ENCODE measurements at regions not wholly inside any gene's neighbourhood (a gene's known extent, or its start where the extent isn't known, plus 50 kb on each side); places are given as distances from the start of the nearest gene placed in this dataset.

DNA sequence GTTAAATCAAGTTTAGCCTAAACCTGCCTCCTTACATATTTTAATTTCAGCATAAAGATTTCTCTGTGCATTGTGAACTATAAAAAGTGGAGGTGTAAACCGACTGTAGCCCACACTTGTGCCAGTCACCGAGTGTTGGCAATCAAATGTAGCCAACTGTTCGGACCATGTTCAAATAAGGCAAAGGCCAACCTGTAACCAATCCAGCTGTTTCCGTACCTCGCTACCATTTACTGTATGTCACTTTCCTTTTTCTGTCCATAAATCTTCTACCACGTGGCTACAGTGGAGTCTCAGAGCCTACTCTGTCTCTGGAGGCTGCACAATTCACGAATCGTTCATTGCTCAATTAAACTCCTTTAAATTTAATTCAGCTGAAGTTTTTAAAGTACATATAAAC lies 156.0 kb downstream of the SLC25A46 start:
- no peak for TF ChIP-seq EZH2phosphoT487 (IDR thresholded peaks at IDR 0.05; ENCODE audit: borderline replicate concordance, low read length)
- H3K4me3 ChIP-seq (ENCODE audit: low read length): no peak overlapping the region
- no peaks in the 10 kb centered on the region for H3K4me1 ChIP-seq (ENCODE audit: control insufficient read depth, low read length)
- no peak overlapping the region for H3K4me2 ChIP-seq (ENCODE audit: low read length)
- no peaks in the 10 kb centered on the region for H3F3A ChIP-seq (ENCODE audit: control insufficient read depth, insufficient read depth)
- H3K27ac ChIP-seq (ENCODE audit: low read depth, low read length): no peak overlapping the region
- H4K20me1 ChIP-seq (ENCODE audit: control insufficient read depth, insufficient read depth, low read depth, low read length): no peaks in the 10 kb centered on the region
- no peaks in the 10 kb centered on the region for H3K9me2 ChIP-seq (replicated peaks; ENCODE audit: control insufficient read depth, low read length)
- no peaks in the 10 kb centered on the region for H3K36me3 ChIP-seq (ENCODE audit: control insufficient read depth, low read length)
- H3K9me3 ChIP-seq (ENCODE audit: control insufficient read depth, insufficient read depth, low read length): no peaks in the 10 kb centered on the region
- H3K27me3 ChIP-seq (ENCODE audit: control insufficient read depth, low read length): no peaks in the 10 kb centered on the region
- H3K79me2 ChIP-seq (ENCODE audit: control insufficient read depth, low read length): no peaks in the 10 kb centered on the region

DNA sequence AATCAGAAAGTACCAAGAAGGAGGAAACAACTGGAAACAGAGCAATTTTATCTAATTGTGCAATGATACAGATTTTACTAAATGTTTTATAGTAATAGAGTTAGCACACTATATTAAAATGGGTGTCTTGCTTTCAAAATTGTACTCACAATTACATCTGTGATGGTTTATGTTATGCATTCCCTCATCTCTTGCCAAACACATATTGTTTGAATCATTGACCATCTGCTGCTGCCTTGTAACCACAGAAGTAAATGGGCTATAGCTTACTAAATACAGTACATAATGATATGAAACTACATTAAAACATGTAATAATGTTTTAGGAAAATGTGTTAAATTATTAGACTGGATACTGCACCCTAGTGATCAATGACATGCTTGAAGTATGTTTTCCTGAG lies 158.1 kb downstream of the SLC25A46 start:
- no peaks in the 10 kb centered on the region for H3K27me3 ChIP-seq (ENCODE audit: control insufficient read depth, low read length)
- no peak overlapping the region for H3K27ac ChIP-seq (ENCODE audit: low read depth, low read length)
- no peaks in the 10 kb centered on the region for H3F3A ChIP-seq (ENCODE audit: control insufficient read depth, insufficient read depth)
- H3K79me2 ChIP-seq (ENCODE audit: control insufficient read depth, low read length): no peaks in the 10 kb centered on the region
- no peak for TF ChIP-seq EZH2phosphoT487 (IDR thresholded peaks at IDR 0.05; ENCODE audit: borderline replicate concordance, low read length)
- TF ChIP-seq, protein P1, sequence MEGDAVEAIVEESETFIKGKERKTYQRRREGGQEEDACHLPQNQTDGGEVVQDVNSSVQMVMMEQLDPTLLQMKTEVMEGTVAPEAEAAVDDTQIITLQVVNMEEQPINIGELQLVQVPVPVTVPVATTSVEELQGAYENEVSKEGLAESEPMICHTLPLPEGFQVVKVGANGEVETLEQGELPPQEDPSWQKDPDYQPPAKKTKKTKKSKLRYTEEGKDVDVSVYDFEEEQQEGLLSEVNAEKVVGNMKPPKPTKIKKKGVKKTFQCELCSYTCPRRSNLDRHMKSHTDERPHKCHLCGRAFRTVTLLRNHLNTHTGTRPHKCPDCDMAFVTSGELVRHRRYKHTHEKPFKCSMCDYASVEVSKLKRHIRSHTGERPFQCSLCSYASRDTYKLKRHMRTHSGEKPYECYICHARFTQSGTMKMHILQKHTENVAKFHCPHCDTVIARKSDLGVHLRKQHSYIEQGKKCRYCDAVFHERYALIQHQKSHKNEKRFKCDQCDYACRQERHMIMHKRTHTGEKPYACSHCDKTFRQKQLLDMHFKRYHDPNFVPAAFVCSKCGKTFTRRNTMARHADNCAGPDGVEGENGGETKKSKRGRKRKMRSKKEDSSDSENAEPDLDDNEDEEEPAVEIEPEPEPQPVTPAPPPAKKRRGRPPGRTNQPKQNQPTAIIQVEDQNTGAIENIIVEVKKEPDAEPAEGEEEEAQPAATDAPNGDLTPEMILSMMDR (IDR thresholded peaks at IDR 0.05; ENCODE audit: low read depth, low read length, poor library complexity, severe bottlenecking): no peak
- H3K36me3 ChIP-seq (ENCODE audit: control insufficient read depth, low read length): no peaks in the 10 kb centered on the region
- H3K4me2 ChIP-seq (ENCODE audit: low read length): no peak overlapping the region
- no peaks in the 10 kb centered on the region for H4K20me1 ChIP-seq (ENCODE audit: control insufficient read depth, insufficient read depth, low read depth, low read length)
- no peaks in the 10 kb centered on the region for H3K4me1 ChIP-seq (ENCODE audit: control insufficient read depth, low read length)
- no peaks in the 10 kb centered on the region for H3K9me3 ChIP-seq (ENCODE audit: control insufficient read depth, insufficient read depth, low read length)
- H3K9me2 ChIP-seq (replicated peaks; ENCODE audit: control insufficient read depth, low read length): no peaks in the 10 kb centered on the region
- H3K4me3 ChIP-seq (ENCODE audit: low read length): no peak overlapping the region

DNA sequence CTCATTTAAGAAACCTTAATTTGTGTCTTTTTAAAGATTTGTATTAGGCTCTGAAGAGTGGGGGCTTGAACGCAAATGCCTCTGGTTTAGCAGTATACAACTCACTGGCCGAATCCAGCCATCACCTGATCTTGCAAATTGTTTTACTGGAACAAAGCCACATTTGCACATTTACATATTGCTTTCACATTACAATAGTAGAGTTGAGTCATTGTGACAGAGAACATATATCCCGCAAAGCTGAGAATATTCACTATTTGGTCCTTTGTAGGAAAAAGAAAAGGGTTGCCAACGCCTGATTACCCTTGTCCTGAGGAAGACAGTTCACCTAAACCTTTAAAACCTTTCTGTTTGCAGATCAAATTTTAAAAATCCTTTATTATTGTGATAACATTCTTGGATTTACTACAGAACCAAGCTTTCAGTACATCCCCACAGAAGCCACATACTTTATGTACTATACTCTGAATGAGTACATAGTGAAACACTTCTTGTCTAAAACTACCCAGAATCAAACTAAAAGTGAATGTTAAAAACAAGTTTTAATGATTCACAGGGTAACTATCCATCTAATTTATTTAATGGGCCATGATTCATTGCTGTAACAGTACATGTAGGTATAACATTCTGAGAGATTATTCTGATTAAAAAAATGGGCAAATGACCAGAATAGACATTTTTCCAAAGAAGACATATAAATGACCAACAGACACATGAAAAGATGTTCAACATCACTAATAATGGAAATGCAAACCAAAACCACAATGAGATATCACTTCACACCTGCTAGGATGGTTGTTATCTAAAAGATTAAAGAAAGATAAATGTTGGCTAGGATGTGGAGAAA lies 161.0 kb downstream of the SLC25A46 start:
- Histone ChIP-seq H3K9me2 (replicated peaks; ENCODE audit: control insufficient read depth, low read length) (no peaks in the 10 kb centered on the region), H3K27me3 (ENCODE audit: control insufficient read depth, low read length) (no peaks in the 10 kb centered on the region), H3K4me3 (ENCODE audit: low read length) (no peak overlapping the region), H3K9me3 (ENCODE audit: control insufficient read depth, insufficient read depth, low read length) (no peaks in the 10 kb centered on the region), H3K4me2 (ENCODE audit: low read length) (no peak overlapping the region), H3K27ac (ENCODE audit: low read depth, low read length) (no peak overlapping the region), H4K20me1 (ENCODE audit: control insufficient read depth, insufficient read depth, low read depth, low read length) (no peaks in the 10 kb centered on the region), H3K79me2 (ENCODE audit: control insufficient read depth, low read length) (no peaks in the 10 kb centered on the region), H3K4me1 (ENCODE audit: control insufficient read depth, low read length) (no peaks in the 10 kb centered on the region), H3K36me3 (ENCODE audit: control insufficient read depth, low read length) (no peaks in the 10 kb centered on the region), H3F3A (ENCODE audit: control insufficient read depth, insufficient read depth) (no peaks in the 10 kb centered on the region)
- no peak for TF ChIP-seq EZH2phosphoT487 (IDR thresholded peaks at IDR 0.05; ENCODE audit: borderline replicate concordance, low read length)
- TF ChIP-seq, protein P1 (IDR thresholded peaks at IDR 0.05; ENCODE audit: low read depth, low read length, poor library complexity, severe bottlenecking): no peak

DNA sequence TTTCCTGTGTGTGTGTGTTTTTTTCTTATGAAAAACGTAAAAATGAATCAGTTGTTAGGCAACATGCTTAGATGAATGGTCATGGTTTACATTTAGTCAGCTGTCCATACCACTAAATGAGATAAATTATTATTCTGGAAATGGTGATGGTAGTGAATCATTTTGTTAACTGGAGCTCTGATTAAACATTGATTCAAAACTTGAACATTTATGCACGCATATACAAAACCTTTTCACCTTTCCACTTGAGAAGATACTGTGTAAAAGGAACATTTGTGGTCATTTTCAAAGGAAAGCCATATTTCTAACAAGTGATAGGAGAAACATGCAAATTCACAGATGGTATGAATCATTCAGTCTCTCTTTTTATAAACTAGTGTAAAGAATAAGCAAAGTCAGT lies 162.0 kb downstream of the SLC25A46 start:
- Histone ChIP-seq H3K9me3 (ENCODE audit: control insufficient read depth, insufficient read depth, low read length) (no peaks in the 10 kb centered on the region), H3K4me2 (ENCODE audit: low read length) (no peak overlapping the region), H3K36me3 (ENCODE audit: control insufficient read depth, low read length) (no peaks in the 10 kb centered on the region), H3K4me1 (ENCODE audit: control insufficient read depth, low read length) (no peaks in the 10 kb centered on the region), H3K4me3 (ENCODE audit: low read length) (no peak overlapping the region), H3K27ac (ENCODE audit: low read depth, low read length) (no peak overlapping the region), H3F3A (ENCODE audit: control insufficient read depth, insufficient read depth) (no peaks in the 10 kb centered on the region), H3K27me3 (ENCODE audit: control insufficient read depth, low read length) (no peaks in the 10 kb centered on the region), H4K20me1 (ENCODE audit: control insufficient read depth, insufficient read depth, low read depth, low read length) (no peaks in the 10 kb centered on the region), H3K79me2 (ENCODE audit: control insufficient read depth, low read length) (no peaks in the 10 kb centered on the region), H3K9me2 (replicated peaks; ENCODE audit: control insufficient read depth, low read length) (no peaks in the 10 kb centered on the region)
- TF ChIP-seq EZH2phosphoT487 (IDR thresholded peaks at IDR 0.05; ENCODE audit: borderline replicate concordance, low read length): no peak
- TF ChIP-seq, protein P1 (IDR thresholded peaks at IDR 0.05; ENCODE audit: low read depth, low read length, poor library complexity, severe bottlenecking): no peak
